ENCODE measurements at regions not wholly inside any gene's neighbourhood (a gene's known extent, or its start where the extent isn't known, plus 50 kb on each side); places are given as distances from the start of the nearest gene placed in this dataset.

DNA sequence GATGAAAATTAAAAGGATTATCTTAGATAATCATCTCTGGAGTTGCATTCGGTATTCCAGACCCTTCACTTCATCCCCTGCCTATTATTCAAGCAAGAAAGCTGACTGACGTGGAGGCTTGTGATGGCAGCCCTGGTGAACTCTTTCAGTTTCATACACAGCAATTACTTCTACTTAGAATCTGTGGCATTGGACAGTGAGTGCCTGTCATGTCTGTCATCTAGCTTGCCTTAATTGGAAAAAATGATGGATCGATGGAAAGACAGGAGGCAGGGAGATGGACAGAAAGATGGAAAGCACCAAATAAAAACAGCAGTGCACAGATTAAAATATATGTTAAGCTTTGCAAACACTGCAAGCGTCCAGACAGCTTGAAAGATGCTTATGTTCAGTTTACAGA lies 1371.0 kb upstream of the CDH6 start:
- ChIA-PET POLR2A (no interaction called here), CTCF (no interaction called here)
- no peaks in the 10 kb centered on the region for H3K27me3 ChIP-seq (ENCODE audit: control insufficient read depth, insufficient read depth, low read length)
- DNase-seq (ENCODE audit: low read depth, low spot score): no peak
- peaks cover 3% of the 10 kb centered on the region for H3K9me3 ChIP-seq (ENCODE audit: control insufficient read depth, insufficient read depth, low read length)
- no peak overlapping the region for H3K27ac ChIP-seq (ENCODE audit: low read depth, low read length)
- H3K4me3 ChIP-seq (ENCODE audit: low read depth, low read length): no peak overlapping the region
- TF ChIP-seq, protein P1, sequence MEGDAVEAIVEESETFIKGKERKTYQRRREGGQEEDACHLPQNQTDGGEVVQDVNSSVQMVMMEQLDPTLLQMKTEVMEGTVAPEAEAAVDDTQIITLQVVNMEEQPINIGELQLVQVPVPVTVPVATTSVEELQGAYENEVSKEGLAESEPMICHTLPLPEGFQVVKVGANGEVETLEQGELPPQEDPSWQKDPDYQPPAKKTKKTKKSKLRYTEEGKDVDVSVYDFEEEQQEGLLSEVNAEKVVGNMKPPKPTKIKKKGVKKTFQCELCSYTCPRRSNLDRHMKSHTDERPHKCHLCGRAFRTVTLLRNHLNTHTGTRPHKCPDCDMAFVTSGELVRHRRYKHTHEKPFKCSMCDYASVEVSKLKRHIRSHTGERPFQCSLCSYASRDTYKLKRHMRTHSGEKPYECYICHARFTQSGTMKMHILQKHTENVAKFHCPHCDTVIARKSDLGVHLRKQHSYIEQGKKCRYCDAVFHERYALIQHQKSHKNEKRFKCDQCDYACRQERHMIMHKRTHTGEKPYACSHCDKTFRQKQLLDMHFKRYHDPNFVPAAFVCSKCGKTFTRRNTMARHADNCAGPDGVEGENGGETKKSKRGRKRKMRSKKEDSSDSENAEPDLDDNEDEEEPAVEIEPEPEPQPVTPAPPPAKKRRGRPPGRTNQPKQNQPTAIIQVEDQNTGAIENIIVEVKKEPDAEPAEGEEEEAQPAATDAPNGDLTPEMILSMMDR (IDR thresholded peaks at IDR 0.05; ENCODE audit: low read depth, low read length): no peak

DNA sequence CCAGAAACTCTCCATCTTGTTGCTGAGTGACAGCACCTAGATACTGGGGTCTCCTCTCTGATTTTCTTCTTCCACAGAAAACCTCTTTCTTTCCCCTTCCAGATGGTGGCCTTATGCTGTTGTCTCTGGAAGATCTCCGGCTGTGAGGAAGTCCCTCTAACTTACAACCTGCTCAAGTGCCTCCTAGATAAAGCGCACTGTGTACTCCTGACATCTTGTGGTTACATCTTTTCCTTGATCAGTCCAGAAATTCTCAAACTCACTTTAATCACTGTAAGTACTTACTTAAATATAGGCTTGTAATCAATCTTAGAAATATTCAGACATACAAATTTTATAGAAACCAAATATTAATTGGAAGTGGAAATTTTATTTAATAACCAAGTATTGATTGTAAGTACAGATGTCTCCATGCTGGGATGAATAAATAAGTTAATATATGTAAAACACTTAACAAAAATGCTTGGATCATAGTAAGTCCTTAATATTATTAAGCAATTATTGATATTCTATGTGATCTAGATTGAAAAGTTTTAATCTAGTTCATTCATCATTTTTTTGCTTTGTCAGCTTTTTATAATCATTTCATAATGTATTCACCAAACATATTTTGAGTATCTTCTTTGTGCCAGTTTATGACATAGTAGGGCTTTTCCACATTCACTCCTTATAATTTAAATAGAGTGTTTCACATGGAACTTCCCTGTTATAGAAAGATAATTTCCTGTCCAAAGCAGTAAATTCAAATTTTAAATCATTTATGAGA lies 1381.4 kb upstream of the CDH6 start:
- H3K27me3 ChIP-seq (ENCODE audit: control insufficient read depth, insufficient read depth, low read length): no peaks in the 10 kb centered on the region
- CTCF ChIA-PET: no interaction called here
- H3K9me3 ChIP-seq (ENCODE audit: control insufficient read depth, insufficient read depth, low read length): peaks cover 7% of the 10 kb centered on the region
- H3K27ac ChIP-seq (ENCODE audit: low read depth, low read length): no peak overlapping the region
- DNase-seq (ENCODE audit: low read depth, low spot score): no peak
- TF ChIP-seq, protein P1 (IDR thresholded peaks at IDR 0.05; ENCODE audit: low read depth, low read length): no peak
- POLR2A ChIA-PET: no interaction called here
- no peak overlapping the region for H3K4me3 ChIP-seq (ENCODE audit: low read depth, low read length)

DNA sequence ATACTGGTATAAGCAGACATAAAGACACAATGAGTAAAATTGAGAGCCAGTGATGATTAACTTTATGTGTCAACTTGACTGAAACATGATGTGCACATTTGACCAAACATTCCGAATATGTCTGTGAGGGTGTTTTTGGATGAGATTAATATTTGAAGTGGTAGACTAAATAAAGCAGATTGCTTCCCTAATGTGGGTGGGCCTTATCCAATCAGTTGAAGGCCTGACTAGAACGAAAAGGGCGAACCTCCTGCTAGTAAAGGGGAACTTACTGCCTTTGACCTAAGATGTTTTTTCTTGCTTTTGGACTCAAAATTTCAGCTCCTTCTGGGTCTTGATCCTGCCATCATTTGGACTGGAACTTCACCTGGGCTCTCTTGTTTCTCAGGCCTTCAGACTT lies 1387.7 kb upstream of the CDH6 start:
- no peak overlapping the region for H3K27ac ChIP-seq (ENCODE audit: low read depth, low read length)
- DNase-seq (ENCODE audit: low read depth, low spot score): no peak
- ChIA-PET POLR2A (no interaction called here), CTCF (no interaction called here)
- TF ChIP-seq, protein P1 (IDR thresholded peaks at IDR 0.05; ENCODE audit: low read depth, low read length): no peak
- no peak overlapping the region for H3K4me3 ChIP-seq (ENCODE audit: low read depth, low read length)
- H3K27me3 ChIP-seq (ENCODE audit: control insufficient read depth, insufficient read depth, low read length): no peaks in the 10 kb centered on the region
- H3K9me3 ChIP-seq (ENCODE audit: control insufficient read depth, insufficient read depth, low read length): peaks cover 2% of the 10 kb centered on the region; the same call in 1 of the 2 replicates

- ChIA-PET CTCF (no interaction called here), POLR2A (no interaction called here)
- peaks cover 4% of the 10 kb centered on the region; the same call in 1 of the 2 replicates for H3K9me3 ChIP-seq (ENCODE audit: control insufficient read depth, insufficient read depth, low read length)
- H3K4me3 ChIP-seq (ENCODE audit: low read depth, low read length): no peak overlapping the region
- TF ChIP-seq, protein P1 (IDR thresholded peaks at IDR 0.05; ENCODE audit: low read depth, low read length): no peak
- no peak for DNase-seq (ENCODE audit: low read depth, low spot score)
- H3K27ac ChIP-seq (ENCODE audit: low read depth, low read length): no peak overlapping the region
- no peaks in the 10 kb centered on the region for H3K27me3 ChIP-seq (ENCODE audit: control insufficient read depth, insufficient read depth, low read length)
Observed at GRCh38 chr5:29800752-29801151, 1392.7 kb upstream of the CDH6 start.

DNA sequence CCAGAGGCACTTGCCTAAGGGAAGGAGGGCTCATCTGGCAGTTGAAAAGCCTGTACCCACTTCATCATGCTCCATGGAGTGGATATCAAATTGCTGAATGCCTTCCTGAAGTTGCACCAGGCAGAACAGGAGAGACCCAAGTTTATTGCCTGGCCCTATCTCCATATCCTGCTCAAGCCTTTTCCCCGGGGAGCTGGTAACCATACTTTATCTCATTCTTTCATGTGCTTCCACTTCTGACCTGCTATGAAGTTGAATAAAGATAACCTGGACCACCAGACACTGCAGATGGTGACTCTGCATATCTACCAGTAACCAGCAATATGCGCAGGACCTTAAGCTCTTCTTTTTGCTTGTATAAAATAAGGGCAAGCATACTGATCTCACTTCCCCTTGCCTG lies 1397.5 kb upstream of the CDH6 start:
- no peaks in the 10 kb centered on the region for H3K27me3 ChIP-seq (ENCODE audit: control insufficient read depth, insufficient read depth, low read length)
- H3K9me3 ChIP-seq (ENCODE audit: control insufficient read depth, insufficient read depth, low read length): peaks cover 5% of the 10 kb centered on the region; the same call in 1 of the 2 replicates
- ChIA-PET POLR2A (no interaction called here), CTCF (no interaction called here)
- DNase-seq (ENCODE audit: low read depth, low spot score): no peak
- TF ChIP-seq, protein P1 (IDR thresholded peaks at IDR 0.05; ENCODE audit: low read depth, low read length): no peak
- H3K27ac ChIP-seq (ENCODE audit: low read depth, low read length): no peak overlapping the region
- no peak overlapping the region for H3K4me3 ChIP-seq (ENCODE audit: low read depth, low read length)
